Fibroblast of the aortic adventitia (primary cell): ENCODE measurements at regions not wholly inside any gene's neighbourhood (a gene's known extent, or its start where the extent isn't known, plus 50 kb on each side); places are given as distances from the start of the nearest gene placed in this dataset.

Experiments used
- DNase-seq: peaks from one replicate; pipeline ENCODE4 v3.0.0-alpha.2; 2010; ENCODE audit warnings: low read depth
- H3K4me3 ChIP-seq: 2 replicates; pipeline ENCODE4 v1.5.1; 2011; ENCODE audit warnings: low read depth, mild to moderate bottlenecking, control low read depth, low read length, moderate library complexity
- CTCF ChIP-seq: IDR thresholded peaks from 2 replicates; pipeline ENCODE4 v1.5.1; 2011; ENCODE audit warnings: mild to moderate bottlenecking, low read length, control low read depth, inconsistent platforms; ENCODE audit not compliant: insufficient read depth

DNA sequence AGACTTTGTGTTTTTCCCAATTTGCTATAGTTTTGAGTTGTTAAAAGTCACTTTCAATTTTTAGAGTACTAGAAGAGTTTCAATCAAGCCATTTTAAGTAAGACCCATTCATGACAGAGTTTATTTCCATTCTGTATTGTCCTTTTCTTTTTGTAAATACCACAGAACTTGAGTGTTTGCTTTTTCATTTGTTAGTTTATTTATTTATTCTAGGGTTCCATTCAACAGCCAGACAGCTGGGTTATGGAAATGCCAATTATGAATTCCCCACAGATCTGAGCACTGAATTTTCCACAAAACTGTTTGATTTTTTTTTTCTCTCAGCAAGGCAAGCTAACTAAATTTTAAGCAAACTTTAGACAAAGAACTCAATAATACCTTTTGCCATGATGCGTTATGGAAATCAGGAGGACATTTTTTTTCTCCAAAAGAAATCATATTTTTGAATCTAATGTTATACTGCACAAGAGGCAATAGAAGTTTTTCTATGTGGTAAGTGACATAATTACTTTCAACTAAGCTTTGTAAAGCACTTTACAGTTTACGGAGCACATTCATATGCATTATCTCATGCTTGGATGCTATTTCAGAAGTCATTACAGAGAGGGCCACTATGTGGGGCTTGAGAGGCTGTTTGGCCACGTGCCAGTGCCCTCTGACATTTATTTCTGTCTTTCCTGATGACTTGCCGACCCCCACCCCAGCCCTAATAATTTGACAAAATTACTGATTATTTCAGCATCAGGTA lies 181.5 kb downstream of the VRK1 start:
- no peak for TF ChIP-seq CTCF
- no peak for DNase-seq
- H3K4me3 ChIP-seq: no peak overlapping the region

- DNase-seq: no peak
- TF ChIP-seq CTCF: no peak
Observed at GRCh38 chr14:96979611-96980074, 182.5 kb downstream of the VRK1 start.

DNA sequence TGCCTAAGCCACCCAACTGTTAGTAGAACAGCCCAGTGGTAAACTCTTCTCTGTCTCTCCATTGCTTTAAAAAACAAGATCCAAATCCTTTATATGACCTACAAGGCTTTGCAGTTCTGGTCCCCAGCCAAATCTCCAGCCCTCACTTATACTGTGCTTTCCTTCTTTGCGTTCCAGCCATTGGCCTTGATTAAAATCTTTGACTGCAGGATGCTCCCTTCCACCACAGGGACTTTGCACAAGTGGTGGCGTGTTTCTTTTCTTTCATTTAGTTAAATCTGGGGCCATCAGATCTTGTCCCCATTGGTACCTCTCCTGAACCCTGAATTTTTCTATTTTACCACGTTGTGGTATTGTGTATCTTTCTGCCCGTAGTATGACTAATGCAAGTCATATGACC lies 183.7 kb downstream of the VRK1 start:
- H3K4me3 ChIP-seq: no peak overlapping the region
- DNase-seq: no peak
- no peak for TF ChIP-seq CTCF

More at GRCh38 chr14:96979611-96980074, 182.5 kb downstream of the VRK1 start:
- no peak overlapping the region for H3K4me3 ChIP-seq

GRCh38 chr14:96986256-96987085 lies 189.3 kb downstream of the VRK1 start:
- TF ChIP-seq CTCF: no peak
- no peak for DNase-seq

DNA sequence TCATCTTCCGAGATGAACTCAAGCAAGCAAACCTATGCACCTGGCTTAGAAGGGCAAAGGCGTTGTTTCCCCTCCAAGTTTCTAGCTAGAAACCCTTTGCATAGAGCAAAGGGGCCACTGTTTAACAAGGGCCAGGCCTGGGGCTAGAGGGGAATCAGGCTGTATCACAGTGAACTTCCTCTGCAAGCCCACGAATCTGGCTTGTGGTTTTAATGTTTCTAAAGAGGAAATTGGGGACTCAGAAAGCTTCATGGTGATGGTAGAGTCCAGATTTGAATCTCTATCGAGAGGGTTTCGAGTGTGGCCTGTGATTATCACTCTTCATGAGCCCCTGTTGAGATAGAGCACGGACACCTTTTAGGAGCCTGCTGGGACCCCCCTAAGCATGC lies 189.9 kb downstream of the VRK1 start:
- no peak for DNase-seq
- no peak for TF ChIP-seq CTCF
- no peak overlapping the region for H3K4me3 ChIP-seq

More at GRCh38 chr14:96986256-96987085, 189.3 kb downstream of the VRK1 start:
- no peak overlapping the region for H3K4me3 ChIP-seq

DNA sequence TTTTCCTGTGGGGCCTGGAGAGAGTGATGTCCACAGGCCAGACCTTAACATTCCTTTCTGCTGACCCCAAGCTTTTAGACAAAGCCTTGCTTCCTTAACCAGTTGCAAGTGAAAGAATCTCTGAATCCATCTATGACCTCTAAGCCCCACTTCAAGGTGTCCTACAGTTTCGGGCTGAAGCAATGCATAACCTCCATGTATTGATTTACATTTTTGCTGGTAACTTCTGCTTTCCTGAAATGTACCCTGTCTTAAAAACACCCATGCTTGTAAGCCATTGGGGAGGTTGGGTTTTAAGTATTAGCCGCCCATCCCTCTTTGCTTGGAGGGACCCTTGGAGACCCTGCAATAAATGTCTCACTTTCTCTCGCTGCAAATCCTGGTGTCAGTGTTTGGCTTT lies 190.6 kb downstream of the VRK1 start:
- TF ChIP-seq CTCF: no peak
- DNase-seq: no peak
- H3K4me3 ChIP-seq: no peak overlapping the region
